Panc1 (cell line): ENCODE measurements at regions not wholly inside any gene's neighbourhood (a gene's known extent, or its start where the extent isn't known, plus 50 kb on each side); places are given as distances from the start of the nearest gene placed in this dataset.

ENCODE experiments used
- CTCF ChIP-seq: fragments of 450-650 bp; IDR thresholded peaks from 2 replicates; pipeline ENCODE4 v1.5.1; 2017; ENCODE audit warnings: mild to moderate bottlenecking
- POLR2AphosphoS5 ChIP-seq: IDR thresholded peaks from 2 replicates; pipeline ENCODE4 v1.6.1; 2012; ENCODE audit warnings: mild to moderate bottlenecking, low read depth, low read length, moderate library complexity

- TF ChIP-seq CTCF (no peak), POLR2AphosphoS5 (no peak)
These were observed 544.3 kb downstream of the METTL4 start for GRCh38 chr18:2027016-2027415.
